NCI-H2029 (cell line): ENCODE measurements at regions not wholly inside any gene's neighbourhood (a gene's known extent, or its start where the extent isn't known, plus 50 kb on each side); places are given as distances from the start of the nearest gene placed in this dataset.

Experiments used
- DNase-seq: peaks from one replicate; lab custom pipeline; 2025; lab: John Stamatoyannopoulos, UW

DNA sequence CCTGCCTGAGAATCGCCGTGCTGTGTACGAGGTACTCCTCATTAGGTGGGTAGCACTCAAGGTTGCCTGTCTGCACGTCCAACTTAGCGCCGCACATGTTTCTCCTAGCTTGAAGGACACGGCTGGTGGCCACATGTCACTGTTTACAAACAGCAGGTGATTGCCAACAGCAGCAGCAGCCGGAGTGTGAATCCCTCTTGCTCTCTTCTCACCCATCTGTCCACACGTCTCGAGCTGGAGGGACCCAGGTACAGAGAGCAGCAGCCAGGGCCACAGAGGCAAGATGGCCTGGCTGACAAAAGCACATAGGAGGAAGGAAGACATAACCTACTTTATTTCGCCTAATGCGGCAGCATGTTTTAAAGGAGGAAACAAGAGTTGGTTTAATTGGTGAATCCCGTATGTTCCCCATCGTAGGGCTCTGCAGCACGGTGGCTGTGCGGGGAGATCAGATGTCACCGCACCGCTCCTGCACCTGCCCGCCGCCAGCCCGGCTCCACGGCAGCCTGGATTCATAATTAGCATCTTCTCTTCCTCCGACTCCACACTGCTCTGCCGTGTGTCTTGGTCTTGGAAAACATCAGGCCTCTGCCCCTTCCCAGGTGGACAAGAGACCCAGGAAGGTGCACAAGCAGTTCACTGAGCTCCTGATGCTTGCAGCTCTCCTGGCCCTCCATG lies 201.6 kb upstream of the IRX1 start:
- peak; percentile 58 for DNase-seq

DNA sequence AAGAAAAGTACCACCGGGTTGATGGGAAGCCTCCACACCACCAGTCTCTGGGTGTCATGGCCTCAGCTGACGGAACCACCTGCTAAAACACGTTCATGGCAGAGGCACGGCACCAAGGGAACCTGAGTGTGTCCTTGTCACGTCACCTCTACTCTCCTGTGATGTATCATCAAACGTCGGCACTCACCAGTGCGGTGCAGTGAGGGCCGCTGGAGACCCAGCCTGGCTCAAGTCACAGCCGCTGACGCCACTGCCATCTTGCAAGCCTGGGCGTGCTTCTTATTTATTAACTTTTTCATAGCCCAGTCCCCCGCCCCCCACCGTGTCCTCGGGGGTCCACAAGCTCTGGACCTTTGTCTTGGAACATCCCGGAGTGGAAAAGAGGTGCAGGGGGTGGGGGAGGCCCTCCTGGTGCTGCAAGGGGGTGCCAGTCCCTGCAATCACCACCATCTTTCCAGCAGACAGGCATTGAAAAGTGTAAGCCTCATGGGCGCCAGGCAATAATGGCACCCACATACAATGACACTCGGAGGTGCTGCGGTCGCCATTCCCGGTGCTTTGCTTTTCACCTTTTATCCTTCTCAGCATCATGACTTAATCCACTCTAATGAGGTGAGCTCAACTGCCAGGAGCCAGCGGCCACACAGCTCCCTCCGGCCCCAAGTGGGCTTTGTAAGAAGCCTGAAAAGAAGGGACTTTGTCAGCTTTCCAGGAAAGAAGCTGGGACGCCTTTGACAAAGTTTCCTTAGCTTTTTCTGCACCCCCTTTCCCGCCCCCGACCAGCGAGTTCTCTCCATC lies 202.3 kb upstream of the IRX1 start:
- no peak for DNase-seq

DNA sequence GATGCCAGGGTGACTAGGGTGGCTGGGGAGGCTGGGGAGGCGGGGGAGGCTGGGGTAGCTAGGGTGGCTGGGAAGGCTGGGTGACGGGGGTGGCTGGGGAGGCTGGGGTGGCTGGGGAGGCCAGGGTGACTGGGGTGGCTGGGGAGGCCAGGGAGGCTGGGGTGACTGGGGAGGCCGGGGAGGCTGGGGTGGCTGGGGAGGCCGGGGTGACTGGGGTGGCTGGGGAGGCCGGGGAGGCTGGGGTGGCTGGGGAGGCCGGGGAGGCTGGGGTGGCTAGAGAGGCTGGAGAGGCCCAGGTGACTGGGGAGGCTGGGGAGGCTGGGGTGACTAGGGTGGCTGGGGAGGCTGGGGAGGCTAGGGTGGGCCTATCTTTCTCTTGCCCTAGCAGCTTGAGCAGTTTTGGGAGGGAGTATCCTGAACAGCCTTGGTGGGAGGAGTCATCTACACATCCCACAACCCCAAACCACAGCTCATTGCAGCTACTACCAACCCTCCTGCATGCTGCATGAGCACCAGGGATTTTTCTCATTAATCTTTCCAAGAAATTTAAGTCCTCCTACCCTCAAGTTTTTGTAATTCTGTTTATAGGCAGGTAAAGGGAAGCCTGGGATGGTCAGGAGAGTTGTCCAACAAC lies 203.2 kb upstream of the IRX1 start:
- no peak for DNase-seq

DNA sequence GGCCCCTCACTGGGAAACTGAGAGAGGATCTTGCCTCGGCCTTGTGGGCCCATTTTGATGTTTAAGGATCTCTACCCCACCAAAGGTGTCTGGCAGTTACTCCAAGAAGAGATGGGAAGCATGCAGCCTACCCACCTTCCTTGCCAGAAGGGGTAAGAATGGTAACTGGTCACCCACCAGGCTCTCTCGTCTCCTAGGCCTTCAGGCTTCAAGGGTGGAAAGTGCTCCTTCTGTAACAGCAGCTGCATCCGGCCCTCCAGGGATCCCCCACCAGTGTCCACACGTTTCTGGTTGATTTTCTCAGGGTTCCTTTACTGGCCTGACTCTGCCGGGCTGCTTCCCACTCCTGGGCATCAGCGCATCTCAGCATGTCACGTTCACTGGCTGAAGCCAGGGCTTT lies 204.4 kb upstream of the IRX1 start:
- DNase-seq = no peak

DNA sequence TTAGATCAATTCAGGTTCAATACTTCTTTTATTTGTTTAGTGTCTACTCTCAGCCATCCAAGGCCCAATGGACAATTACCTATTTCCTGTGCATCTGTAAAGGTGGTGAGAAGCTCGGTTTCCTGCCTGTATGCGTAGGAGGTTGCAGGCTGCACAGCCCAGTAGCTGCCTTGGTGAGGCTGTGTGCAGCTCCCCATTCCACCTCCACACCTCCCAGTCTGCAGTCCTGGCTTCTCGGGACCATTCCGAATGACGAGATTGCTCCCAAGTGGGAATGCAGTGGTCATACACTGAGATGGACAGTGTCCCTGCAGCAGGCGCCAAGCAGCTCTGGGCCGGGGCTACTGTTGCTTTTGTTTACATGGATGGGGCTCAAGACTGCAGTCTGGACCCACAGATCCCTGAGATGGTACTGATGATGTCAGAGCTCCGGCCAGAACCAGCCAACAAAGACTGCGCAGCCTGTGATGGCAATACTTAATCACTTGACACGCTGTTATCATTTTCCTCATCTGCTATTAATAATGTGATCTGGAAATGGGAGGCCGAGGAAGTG lies 206.1 kb upstream of the IRX1 start:
- DNase-seq = no peak

DNA sequence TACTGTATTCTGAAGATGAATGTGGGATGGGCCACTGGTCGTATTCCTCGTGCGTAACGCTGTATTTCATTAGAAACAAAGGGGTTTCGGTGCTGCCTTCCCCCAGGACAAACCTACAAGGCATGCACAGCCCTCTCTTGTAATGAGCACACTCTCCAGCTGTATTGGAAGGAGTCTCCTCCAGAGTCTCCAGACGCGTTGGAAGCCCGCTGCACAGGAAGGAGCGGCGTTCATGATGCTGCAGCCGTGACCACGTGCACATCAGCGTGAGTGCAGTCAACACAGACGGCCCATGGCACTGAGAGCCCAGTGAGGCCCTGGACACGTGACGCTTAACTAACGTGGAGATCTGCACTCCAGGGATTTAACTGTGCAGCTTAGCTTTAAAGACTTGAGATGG lies 209.0 kb upstream of the IRX1 start:
- no peak for DNase-seq

DNA sequence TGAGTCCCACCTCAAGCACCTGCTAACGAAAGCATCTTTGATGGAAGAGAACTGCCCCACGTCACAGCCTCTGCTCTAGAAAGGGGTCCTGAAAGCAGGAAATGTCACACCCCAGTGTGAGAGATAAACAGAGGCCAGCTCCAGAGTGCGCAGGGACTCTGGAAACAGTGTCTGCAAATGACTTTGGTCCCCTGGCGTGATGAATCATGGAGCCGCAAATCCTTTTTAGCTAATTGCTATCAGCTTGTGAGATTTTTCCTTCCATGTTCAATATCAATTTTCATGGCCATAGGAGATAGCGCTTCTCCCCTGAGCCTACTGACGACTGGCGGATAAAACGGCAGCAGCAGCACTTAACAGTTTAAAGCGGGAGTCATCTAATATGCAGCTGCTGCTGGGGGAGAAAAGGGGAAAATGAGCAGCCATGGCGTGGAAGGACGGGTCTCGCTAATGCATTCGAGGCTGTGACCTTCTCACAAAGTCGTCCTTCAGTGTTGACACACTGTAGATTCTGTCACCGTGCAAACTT lies 209.6 kb upstream of the IRX1 start:
- no peak for DNase-seq

DNA sequence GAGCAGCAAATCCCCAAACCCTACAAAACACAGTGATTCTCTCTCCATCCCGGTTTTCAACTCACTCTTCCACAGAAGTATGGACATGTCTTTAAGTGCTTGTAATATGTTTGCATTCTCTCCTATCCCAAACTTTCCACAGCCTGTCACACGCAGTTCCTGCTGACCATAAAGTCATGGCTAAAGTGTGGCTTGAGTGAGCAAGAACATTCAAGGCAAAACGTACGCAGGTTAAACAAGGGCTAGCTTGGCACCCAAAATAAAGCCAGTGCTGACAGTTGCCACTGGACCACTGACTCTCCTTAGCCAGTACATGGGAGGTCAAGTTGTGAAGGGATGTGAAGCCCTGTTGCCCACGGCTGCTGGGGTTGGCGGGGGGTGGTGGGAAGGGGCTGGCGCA lies 211.1 kb upstream of the IRX1 start:
- no peak for DNase-seq

DNA sequence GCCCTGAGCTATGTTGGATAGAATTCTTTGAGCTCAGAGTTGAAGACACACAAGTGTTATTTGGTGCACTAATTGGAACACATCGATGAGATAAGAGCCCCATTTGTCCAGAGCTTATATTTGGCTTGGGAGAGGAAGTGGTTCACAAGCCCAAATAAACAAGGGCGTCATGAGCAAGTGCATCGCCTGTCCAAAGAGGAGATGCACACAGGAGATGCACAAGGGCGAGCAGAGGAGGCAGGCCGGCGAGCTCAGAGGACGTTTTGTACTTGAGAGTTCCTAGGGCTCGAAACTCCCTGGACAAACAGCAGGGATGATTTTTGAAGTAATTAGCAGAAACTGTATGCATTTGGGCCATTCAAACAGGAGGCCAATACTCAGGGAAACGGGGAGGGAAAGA lies 212.8 kb upstream of the IRX1 start:
- DNase-seq = no peak

DNA sequence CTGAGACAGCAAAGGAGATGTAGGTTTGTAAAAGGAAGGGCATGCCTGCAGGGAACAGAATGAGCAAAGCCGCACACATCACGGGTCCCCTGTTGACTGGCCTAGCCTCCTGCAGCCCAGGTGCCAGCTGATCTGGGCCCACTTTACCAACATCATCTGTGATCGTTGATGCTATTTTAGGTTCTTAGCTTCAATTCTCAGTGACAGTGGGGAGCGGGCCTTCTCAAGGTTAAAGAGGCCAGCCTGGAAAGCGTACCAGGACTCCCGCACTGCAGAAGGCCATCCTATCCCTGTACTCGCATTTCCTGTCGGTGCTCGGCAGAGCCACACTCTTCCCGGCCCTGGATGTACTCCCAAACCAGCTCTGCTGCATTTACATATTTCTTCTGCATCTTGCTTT lies 213.5 kb upstream of the IRX1 start:
- DNase-seq = no peak

DNA sequence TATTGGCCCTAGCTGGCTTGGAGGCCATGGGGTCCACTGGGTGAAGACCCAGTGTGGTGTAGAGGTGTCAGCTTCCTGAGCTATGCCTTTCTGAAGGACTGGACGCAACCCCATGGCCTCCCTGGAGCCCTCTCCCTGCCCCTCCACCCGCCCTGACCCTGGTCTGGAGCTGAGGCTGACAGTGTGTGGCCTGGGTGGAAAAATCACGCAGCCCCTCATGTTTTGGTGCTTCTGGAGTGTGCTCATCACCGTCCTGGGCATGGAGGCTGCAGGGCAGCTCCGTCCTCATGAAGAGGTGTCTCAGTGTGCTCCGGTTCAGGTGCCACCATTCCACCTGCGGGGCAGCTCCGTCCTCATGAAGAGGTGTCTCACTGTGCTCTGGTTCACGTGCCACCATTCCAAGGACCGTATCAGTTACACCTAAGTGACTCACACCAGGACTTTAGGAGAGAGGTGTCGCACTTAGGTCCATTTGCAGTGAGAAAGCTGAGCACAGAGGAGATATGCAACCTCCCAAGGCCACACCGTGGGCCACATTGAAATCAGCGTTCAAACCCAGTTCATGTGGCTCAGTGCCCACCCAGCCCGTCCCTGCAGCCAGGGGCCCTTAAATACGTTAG lies 214.3 kb upstream of the IRX1 start:
- no peak for DNase-seq

DNA sequence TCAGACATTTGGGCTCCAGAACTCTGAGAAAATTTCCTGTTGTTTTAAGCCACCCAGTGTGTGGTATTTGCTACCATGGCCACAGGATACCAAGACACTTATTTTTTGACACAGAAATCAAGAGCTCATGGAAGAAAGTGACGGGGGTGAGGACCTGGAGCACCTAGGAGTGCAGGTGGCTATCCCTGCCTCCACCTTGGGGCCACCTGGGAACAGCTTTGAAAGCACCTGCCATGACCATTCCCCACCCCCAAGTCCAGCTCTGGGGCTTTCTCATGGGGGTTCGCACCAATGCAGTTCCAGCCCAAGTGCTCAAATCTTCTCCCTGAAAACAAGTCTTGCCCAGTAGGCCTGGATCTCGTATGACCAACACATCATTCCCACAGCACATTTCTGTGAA lies 214.9 kb upstream of the IRX1 start:
- DNase-seq = no peak

DNA sequence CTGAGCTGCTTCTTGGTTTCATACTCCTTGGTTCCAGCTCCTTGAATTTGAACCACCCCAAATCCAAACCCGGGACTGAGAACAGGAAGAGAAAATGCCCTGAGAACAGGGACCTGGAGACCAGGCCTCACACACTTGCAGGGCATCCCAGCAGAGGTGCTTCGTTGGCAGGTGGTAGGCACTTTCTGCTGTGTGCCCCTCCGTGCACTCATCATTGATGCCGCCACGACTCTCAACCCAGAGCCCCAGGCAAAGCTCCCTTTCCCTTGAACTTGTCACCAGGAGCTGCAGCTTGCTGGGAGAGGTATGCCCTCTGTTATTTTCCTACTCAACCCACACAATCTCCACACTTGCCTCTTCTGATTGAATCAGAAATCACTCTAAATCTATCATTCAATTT lies 217.8 kb upstream of the IRX1 start:
- no peak for DNase-seq

DNA sequence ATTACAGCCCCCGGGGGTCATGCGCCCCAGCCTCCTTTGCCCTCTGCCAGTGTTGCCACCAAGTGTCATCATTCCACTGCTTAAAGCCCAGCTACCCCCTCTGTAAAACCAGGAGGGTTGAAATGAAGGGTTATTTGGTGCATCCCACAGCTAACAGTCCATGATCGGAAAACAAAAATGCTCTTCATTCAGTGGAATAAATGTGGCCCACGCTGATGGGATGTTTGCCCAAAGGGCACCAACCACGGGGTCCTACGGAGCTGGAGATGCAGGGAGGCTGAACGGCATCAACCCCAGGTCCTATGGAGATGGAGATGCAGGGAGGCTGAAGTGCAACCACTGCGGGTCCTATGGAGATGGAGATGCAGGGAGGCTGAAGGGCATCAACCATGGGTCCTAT lies 218.5 kb upstream of the IRX1 start:
- no peak for DNase-seq

DNA sequence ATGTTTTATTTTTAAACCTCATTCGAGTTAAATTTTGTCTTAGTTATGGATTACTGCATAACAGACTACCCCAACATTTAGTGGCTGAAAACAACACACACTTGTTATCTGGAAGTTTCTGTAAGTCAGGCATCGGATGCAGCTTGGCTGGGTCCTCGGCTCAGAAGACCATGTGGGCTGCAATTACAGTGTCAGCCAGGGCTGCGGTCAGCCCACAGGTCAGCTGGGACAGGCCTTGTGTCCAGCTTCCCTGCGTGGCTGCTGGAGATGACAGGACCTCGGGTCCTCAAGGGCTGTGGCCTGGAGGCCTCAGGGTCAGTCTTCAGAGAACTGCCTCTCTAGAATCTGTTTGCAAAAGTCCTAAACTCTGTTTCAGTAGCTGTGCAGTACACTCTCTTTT lies 219.0 kb upstream of the IRX1 start:
- DNase-seq = no peak

DNA sequence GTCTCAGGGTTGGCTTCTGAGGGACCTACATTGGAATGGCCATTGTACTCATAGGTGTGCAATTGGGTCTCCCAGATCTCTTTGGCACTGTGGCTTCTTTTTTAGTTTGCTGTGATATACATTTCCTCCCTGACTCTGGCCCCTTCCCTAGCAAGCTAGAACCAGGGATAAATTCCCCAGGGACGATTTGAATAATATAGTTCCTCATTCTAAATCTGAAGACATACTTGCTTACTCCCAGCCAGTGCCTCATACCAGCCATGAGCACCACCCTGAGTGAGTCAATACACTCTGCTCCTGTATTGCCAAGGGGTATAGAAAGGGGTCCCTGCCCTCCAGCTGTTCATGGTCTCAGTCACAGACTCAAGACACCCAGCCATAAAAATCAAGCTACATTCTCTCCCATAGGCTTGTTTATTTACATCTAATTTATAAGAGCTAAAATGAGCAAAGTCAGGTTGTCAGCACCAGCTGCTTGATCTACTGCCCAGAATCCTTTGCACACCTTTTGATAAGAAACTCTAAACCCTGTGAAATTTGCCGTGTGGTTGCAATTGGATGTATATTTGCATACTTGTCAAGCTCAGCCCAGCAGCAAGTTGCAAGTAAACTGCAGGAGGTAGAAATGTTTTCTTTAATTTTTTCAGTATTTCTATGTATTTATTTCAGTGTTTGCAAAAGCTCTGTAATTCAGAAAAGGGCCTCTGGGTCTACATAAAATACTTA lies 219.9 kb upstream of the IRX1 start:
- no peak for DNase-seq

DNA sequence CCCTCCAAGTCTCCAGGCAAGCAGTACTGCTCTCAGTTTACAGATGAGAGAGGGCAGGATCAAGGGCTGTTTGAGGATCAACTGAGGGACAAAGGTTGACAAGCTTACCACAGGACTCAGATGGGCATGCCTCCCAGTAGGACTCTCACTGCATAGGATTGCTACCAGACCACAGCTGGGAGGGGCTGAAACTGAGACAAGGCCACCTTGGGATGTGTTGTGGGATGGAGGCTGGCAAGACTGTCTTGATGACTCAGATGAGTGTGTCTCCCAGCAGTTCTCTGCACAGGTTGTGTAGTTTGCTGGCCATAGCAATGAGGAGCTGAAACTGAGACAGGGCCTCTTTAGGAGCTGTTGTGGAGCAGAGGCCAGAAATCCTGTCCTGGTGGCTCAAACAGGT lies 222.2 kb upstream of the IRX1 start:
- DNase-seq = no peak

DNA sequence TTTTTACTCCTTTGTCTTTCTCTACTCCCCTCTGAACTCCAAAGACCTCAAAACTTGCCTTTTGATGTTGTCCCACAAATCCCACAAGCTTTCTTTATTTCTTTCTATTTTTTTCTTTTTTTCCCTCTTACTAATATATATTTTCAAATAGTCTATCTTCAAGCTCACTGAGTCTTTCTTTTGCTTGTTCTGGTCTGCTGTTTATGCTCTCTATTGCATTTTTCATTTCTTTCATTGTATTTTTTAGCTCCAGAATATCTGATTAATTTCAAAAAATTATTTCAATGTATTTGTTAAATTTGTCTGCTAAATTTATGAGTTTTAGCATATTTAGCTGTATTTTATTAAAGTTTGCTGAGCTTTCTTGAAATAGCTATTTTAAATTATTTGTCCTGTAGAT lies 223.3 kb upstream of the IRX1 start:
- no peak for DNase-seq

DNA sequence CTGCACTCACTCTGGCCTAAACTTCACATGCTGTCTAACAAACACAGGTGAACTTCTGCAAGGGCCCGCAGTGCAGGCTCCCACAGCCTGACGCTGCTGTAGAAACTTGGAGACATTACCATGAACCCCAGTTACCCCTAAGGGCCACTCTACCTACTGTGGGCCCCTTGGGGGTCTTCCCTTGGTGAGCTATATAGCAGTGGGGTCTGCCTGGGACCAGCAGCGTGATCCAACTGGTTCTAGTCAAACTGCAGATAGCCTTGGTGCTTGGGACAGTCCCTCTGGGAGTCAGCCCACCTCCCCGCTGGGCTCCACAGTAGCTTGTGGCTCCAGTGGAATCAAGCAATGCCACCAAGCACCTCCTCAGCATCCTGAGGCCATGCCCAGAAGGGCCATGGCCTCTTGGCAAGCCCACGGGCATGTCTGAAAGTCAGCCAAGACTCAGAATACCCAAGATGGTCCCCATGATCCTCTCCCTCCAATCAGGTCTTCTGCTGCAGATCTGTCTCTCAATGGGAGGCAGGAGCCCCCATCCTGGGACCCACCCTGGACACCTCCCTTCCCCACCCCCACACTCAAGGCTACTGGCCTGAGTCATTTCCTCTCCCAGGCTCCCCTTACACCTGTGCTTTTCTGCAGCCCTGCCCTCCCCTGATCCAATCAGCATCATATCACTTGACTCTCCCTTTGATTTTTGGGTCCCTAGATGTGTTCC lies 230.0 kb upstream of the IRX1 start:
- DNase-seq = no peak

DNA sequence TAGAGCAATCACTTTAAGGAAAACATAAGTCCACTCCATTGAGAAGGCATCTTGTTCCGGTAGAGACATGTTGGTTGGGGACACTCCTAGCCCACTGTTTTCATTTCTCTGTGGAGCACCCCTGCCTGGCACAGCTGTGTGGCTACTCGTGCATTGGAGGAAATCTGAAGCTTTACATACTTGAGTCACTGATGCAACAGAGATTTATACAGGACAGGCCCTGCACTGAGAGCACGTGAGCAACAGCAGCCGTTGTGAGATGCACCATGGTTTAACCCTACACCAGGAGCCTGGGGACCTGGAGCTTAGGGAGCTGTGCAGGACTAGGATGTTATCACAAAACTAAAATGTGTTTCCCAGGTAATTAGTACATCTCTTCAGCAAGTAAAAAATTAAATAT lies 230.7 kb upstream of the IRX1 start:
- no peak for DNase-seq

DNA sequence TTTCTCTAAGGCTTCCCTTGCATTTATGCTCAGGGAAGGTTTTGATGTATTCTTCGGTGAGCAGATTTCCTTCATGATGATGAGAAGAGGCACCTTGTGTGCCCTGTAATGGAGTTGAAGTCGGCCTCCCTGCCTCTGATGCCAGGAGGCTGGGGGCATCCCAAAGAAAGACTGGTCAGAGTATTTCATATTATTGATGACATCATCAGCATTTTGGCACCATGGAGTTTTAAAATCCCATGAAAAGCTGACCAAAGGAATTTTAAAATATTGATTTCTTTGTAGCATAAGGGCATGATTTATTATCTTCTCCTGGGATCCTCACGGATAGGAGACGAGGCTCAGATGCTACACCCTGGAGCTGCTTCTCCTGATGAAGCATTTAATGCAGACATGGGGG lies 231.2 kb upstream of the IRX1 start:
- no peak for DNase-seq
